GM19397 (cell line): ENCODE measurements at regions not wholly inside any gene's neighbourhood (a gene's known extent, or its start where the extent isn't known, plus 50 kb on each side); places are given as distances from the start of the nearest gene placed in this dataset.
"Not testable (repeated sequence)": the region's sequence is repeated elsewhere in the genome, so short reads cannot be mapped to it uniquely, and the experiment has no call there.

Experiments used
- ATAC-seq: cut with Tn5 transposase; IDR thresholded peaks from one replicate; pipeline ENCODE4 v1.9.1; 2021; ENCODE audit warnings: mild to moderate bottlenecking, moderate library complexity; ENCODE audit not compliant: unreplicated experiment

GRCh38 chr18:41071826-41072225 is 883.2 kb upstream of the PIK3C3 start:
- ATAC-seq, result no peak

GRCh38 chr18:41069167-41069566 is 885.9 kb upstream of the PIK3C3 start:
- ATAC-seq, result no peak

- ATAC-seq, result no peak
These were observed 890.1 kb upstream of the PIK3C3 start for GRCh38 chr18:41064916-41065315.

GRCh38 chr18:41060967-41061366 is 894.1 kb upstream of the PIK3C3 start:
- ATAC-seq, result no peak

GRCh38 chr18:41059126-41059415 is 896.0 kb upstream of the PIK3C3 start:
- ATAC-seq, result no peak

GRCh38 chr18:41058351-41059125 is 896.5 kb upstream of the PIK3C3 start:
- no peak for ATAC-seq

GRCh38 chr18:41052625-41053024 is 902.4 kb upstream of the PIK3C3 start:
- ATAC-seq, result no peak

- ATAC-seq, result not testable (repeated sequence)
These were observed 908.8 kb upstream of the PIK3C3 start for GRCh38 chr18:41046250-41046649.

- ATAC-seq, result no peak
These were observed 911.2 kb upstream of the PIK3C3 start for GRCh38 chr18:41043876-41044275.

- ATAC-seq, result no peak
These were observed 912.2 kb upstream of the PIK3C3 start for GRCh38 chr18:41042866-41043265.

GRCh38 chr18:41038071-41038470 is 917.0 kb upstream of the PIK3C3 start:
- no peak for ATAC-seq

GRCh38 chr18:41036346-41036745 is 918.7 kb upstream of the PIK3C3 start:
- no peak for ATAC-seq

GRCh38 chr18:41034413-41034812 is 920.6 kb upstream of the PIK3C3 start:
- no peak for ATAC-seq

GRCh38 chr18:41025666-41026065 is 929.4 kb upstream of the PIK3C3 start:
- no peak for ATAC-seq

- no peak for ATAC-seq
These were observed 930.2 kb upstream of the PIK3C3 start for GRCh38 chr18:41024792-41025191.

GRCh38 chr18:41022484-41022883 is 932.5 kb upstream of the PIK3C3 start:
- ATAC-seq, result no peak

GRCh38 chr18:41021089-41021488 is 933.9 kb upstream of the PIK3C3 start:
- ATAC-seq, result no peak

- no peak for ATAC-seq
These were observed 942.8 kb upstream of the PIK3C3 start for GRCh38 chr18:41012194-41012593.

GRCh38 chr18:41009926-41010325 is 945.1 kb upstream of the PIK3C3 start:
- no peak for ATAC-seq

- no peak for ATAC-seq
These were observed 950.7 kb upstream of the PIK3C3 start for GRCh38 chr18:41004324-41004723.

- no peak for ATAC-seq
These were observed 959.5 kb upstream of the PIK3C3 start for GRCh38 chr18:40995529-40995928.

- ATAC-seq, result no peak
These were observed 961.7 kb upstream of the PIK3C3 start for GRCh38 chr18:40993363-40993762.

GRCh38 chr18:40987581-40987980 is 967.5 kb upstream of the PIK3C3 start:
- ATAC-seq, result no peak
